ENCODE measurements at regions not wholly inside any gene's neighbourhood (a gene's known extent, or its start where the extent isn't known, plus 50 kb on each side); places are given as distances from the start of the nearest gene placed in this dataset.
"Not testable (repeated sequence)": the region's sequence is repeated elsewhere in the genome, so short reads cannot be mapped to it uniquely, and the experiment has no call there.

- TF ChIP-seq, protein P1, sequence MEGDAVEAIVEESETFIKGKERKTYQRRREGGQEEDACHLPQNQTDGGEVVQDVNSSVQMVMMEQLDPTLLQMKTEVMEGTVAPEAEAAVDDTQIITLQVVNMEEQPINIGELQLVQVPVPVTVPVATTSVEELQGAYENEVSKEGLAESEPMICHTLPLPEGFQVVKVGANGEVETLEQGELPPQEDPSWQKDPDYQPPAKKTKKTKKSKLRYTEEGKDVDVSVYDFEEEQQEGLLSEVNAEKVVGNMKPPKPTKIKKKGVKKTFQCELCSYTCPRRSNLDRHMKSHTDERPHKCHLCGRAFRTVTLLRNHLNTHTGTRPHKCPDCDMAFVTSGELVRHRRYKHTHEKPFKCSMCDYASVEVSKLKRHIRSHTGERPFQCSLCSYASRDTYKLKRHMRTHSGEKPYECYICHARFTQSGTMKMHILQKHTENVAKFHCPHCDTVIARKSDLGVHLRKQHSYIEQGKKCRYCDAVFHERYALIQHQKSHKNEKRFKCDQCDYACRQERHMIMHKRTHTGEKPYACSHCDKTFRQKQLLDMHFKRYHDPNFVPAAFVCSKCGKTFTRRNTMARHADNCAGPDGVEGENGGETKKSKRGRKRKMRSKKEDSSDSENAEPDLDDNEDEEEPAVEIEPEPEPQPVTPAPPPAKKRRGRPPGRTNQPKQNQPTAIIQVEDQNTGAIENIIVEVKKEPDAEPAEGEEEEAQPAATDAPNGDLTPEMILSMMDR (IDR thresholded peaks at IDR 0.05; ENCODE audit: extremely low read depth, low read depth, low read length), result no peak
- H4K20me1 ChIP-seq (ENCODE audit: insufficient read depth, low read length), result no peaks in the 10 kb centered on the region
- no peak overlapping the region for H3K4me3 ChIP-seq (ENCODE audit: insufficient read depth, low read length)
- no peaks in the 10 kb centered on the region for H3K36me3 ChIP-seq (ENCODE audit: insufficient read depth, low read length)
- no peaks in the 10 kb centered on the region for H3K79me2 ChIP-seq (ENCODE audit: insufficient read depth, low read length)
- no peak overlapping the region for H2AFZ ChIP-seq (ENCODE audit: low read length)
- H3K9me3 ChIP-seq (ENCODE audit: low read depth, low read length), result no peaks in the 10 kb centered on the region
- DNase-seq (ENCODE audit: insufficient read length, low spot score, missing footprints), result peak; percentile 22
- H3K27me3 ChIP-seq (ENCODE audit: insufficient read depth, low read length), result no peaks in the 10 kb centered on the region
- H3K27ac ChIP-seq (ENCODE audit: low read depth, low read length), result peak overlapping the region; percentile 8
- no peak overlapping the region for H3K4me2 ChIP-seq (ENCODE audit: insufficient read depth, low read length)
- H3K4me1 ChIP-seq (ENCODE audit: insufficient read depth, low read length), result peaks cover 9% of the 10 kb centered on the region
Measured at GRCh38 chr6:75023634-75024033, 182.2 kb downstream of the COL12A1 start.

DNA sequence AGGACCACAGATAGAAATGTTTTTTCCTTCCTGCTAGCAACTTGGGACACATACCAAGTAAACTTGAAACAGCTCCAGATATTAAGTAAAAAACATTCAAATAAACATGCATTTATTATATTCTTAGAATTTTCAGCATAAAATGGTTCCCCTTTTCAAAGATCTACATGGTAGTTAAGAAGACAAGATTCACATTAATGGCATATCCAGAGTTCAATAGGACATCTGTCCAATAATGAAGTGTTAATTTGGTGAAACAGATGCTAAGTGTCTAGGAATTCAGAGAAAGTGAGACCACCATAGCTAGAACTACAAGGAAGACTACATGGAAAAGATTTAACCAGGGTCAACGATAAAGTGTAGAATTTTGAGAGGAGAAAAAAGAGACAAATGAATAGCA lies 184.9 kb downstream of the COL12A1 start:
- TF ChIP-seq, protein P1 (IDR thresholded peaks at IDR 0.05; ENCODE audit: extremely low read depth, low read depth, low read length), result no peak
- H4K20me1 ChIP-seq (ENCODE audit: insufficient read depth, low read length), result no peaks in the 10 kb centered on the region
- DNase-seq (ENCODE audit: insufficient read length, low spot score, missing footprints), result no peak
- no peaks in the 10 kb centered on the region for H3K79me2 ChIP-seq (ENCODE audit: insufficient read depth, low read length)
- H3K4me3 ChIP-seq (ENCODE audit: insufficient read depth, low read length), result no peak overlapping the region
- H3K27ac ChIP-seq (ENCODE audit: low read depth, low read length), result no peak overlapping the region
- no peak overlapping the region for H3K4me2 ChIP-seq (ENCODE audit: insufficient read depth, low read length)
- H3K4me1 ChIP-seq (ENCODE audit: insufficient read depth, low read length), result peaks cover 9% of the 10 kb centered on the region
- H3K36me3 ChIP-seq (ENCODE audit: insufficient read depth, low read length), result no peaks in the 10 kb centered on the region
- no peaks in the 10 kb centered on the region for H3K9me3 ChIP-seq (ENCODE audit: low read depth, low read length)
- H2AFZ ChIP-seq (ENCODE audit: low read length), result no peak overlapping the region
- no peaks in the 10 kb centered on the region for H3K27me3 ChIP-seq (ENCODE audit: insufficient read depth, low read length)

DNA sequence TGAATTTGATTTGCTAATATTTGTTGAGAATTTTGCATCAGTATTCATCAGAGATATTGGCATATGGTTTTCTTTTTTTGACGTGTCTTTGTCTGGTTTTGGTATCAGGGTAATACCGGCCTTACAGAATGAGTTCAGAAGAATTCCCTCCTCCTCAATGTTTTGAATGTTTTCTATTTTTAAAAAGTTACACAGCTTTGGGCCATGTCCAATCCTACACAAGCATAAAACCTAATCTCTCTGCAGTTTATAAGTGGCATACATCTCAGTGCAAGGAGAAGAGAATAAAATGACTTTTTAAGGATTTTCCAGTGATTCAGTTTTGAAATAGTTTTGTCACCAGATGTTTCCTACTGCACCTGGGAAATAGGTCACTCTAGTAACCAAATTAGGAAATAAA lies 185.5 kb downstream of the COL12A1 start:
- no peaks in the 10 kb centered on the region for H3K36me3 ChIP-seq (ENCODE audit: insufficient read depth, low read length)
- peaks cover 9% of the 10 kb centered on the region for H3K4me1 ChIP-seq (ENCODE audit: insufficient read depth, low read length)
- H3K4me2 ChIP-seq (ENCODE audit: insufficient read depth, low read length), result no peak overlapping the region
- H3K9me3 ChIP-seq (ENCODE audit: low read depth, low read length), result no peaks in the 10 kb centered on the region
- no peak for DNase-seq (ENCODE audit: insufficient read length, low spot score, missing footprints)
- H3K27ac ChIP-seq (ENCODE audit: low read depth, low read length), result no peak overlapping the region
- H3K27me3 ChIP-seq (ENCODE audit: insufficient read depth, low read length), result no peaks in the 10 kb centered on the region
- no peaks in the 10 kb centered on the region for H3K79me2 ChIP-seq (ENCODE audit: insufficient read depth, low read length)
- TF ChIP-seq, protein P1 (IDR thresholded peaks at IDR 0.05; ENCODE audit: extremely low read depth, low read depth, low read length), result no peak
- H2AFZ ChIP-seq (ENCODE audit: low read length), result no peak overlapping the region
- H3K4me3 ChIP-seq (ENCODE audit: insufficient read depth, low read length), result no peak overlapping the region
- no peaks in the 10 kb centered on the region for H4K20me1 ChIP-seq (ENCODE audit: insufficient read depth, low read length)

GRCh38 chr6:75012018-75012417 lies 193.8 kb downstream of the COL12A1 start:
- Histone ChIP-seq H3K4me3 (ENCODE audit: insufficient read depth, low read length) (no peak overlapping the region), H4K20me1 (ENCODE audit: insufficient read depth, low read length) (no peaks in the 10 kb centered on the region), H3K9me3 (ENCODE audit: low read depth, low read length) (no peaks in the 10 kb centered on the region), H3K27me3 (ENCODE audit: insufficient read depth, low read length) (no peaks in the 10 kb centered on the region), H2AFZ (ENCODE audit: low read length) (no peak overlapping the region), H3K4me1 (ENCODE audit: insufficient read depth, low read length) (no peaks in the 10 kb centered on the region), H3K4me2 (ENCODE audit: insufficient read depth, low read length) (no peak overlapping the region), H3K27ac (ENCODE audit: low read depth, low read length) (no peak overlapping the region), H3K36me3 (ENCODE audit: insufficient read depth, low read length) (no peaks in the 10 kb centered on the region), H3K79me2 (ENCODE audit: insufficient read depth, low read length) (no peaks in the 10 kb centered on the region)
- no peak for DNase-seq (ENCODE audit: insufficient read length, low spot score, missing footprints)
- TF ChIP-seq, protein P1 (IDR thresholded peaks at IDR 0.05; ENCODE audit: extremely low read depth, low read depth, low read length), result no peak

- H3K4me2 ChIP-seq (ENCODE audit: insufficient read depth, low read length); H3K79me2 ChIP-seq (ENCODE audit: insufficient read depth, low read length); H3K9me3 ChIP-seq (ENCODE audit: low read depth, low read length); H3K4me3 ChIP-seq (ENCODE audit: insufficient read depth, low read length); H3K27ac ChIP-seq (ENCODE audit: low read depth, low read length); H3K4me1 ChIP-seq (ENCODE audit: insufficient read depth, low read length); H3K27me3 ChIP-seq (ENCODE audit: insufficient read depth, low read length); DNase-seq (ENCODE audit: insufficient read length, low spot score, missing footprints); H4K20me1 ChIP-seq (ENCODE audit: insufficient read depth, low read length); H3K36me3 ChIP-seq (ENCODE audit: insufficient read depth, low read length); H2AFZ ChIP-seq (ENCODE audit: low read length): not testable (repeated sequence)
Measured at GRCh38 chr6:75003984-75004383, 201.9 kb downstream of the COL12A1 start.

Measured in osteoblast (primary cell).